IMR-90 (cell line): ENCODE measurements at regions not wholly inside any gene's neighbourhood (a gene's known extent, or its start where the extent isn't known, plus 50 kb on each side); places are given as distances from the start of the nearest gene placed in this dataset.

Experiments
- ATAC-seq: fragments of 200-7000 bp; cut with Tn5 transposase; 2 replicates; pipeline ENCODE4 v1.9.1; 2020; ENCODE audit warnings: low read depth, mild to moderate bottlenecking, moderate library complexity
- BruUV-seq: library from RNA; stranded (reverse); fragments of 400-500 nt; replicated peaks from 2 replicates; lab custom pipeline; 2021; lab: Mats Ljungman, UMichigan
- CTCF ChIA-PET: fragments of 300-600 bp; formaldehyde crosslinking; extraction: SDS; loops from one replicate; lab custom pipeline; 2021; ENCODE audit warnings: antibody characterized with exemption; lab: Yijun Ruan, JAX
- POLR2A ChIA-PET: fragments of 300-600 bp; sonication (Branson Sonifier 250); formaldehyde crosslinking; loops from one replicate; lab custom pipeline; 2022; ENCODE audit warnings: antibody characterized with exemption; ENCODE audit not compliant: unreplicated experiment; lab: Charles Lee
- DNase-seq: peaks from one replicate; pipeline ENCODE4 v3.0.0; 2013
- H2AFZ ChIP-seq: replicated peaks from 2 replicates; pipeline ENCODE3; 2013; ENCODE audit warnings: low read length, mild to moderate bottlenecking; ENCODE audit not compliant: poor library complexity
- H2AK5ac ChIP-seq: 2 replicates; pipeline ENCODE4 v1.6.1; 2013; ENCODE audit warnings: low read depth, low read length, inconsistent platforms
- H2AK9ac ChIP-seq: replicated peaks from 2 replicates; pipeline ENCODE3; 2013; ENCODE audit warnings: mild to moderate bottlenecking, low read depth, low read length, moderate library complexity; ENCODE audit not compliant: poor library complexity
- H2BK120ac ChIP-seq: 2 replicates; pipeline ENCODE4 v1.6.1; 2013; ENCODE audit warnings: low read depth, low read length, inconsistent platforms
- H2BK15ac ChIP-seq: 3 replicates; pipeline ENCODE4 v1.6.1; 2013; ENCODE audit warnings: low read depth, low read length, inconsistent platforms
- H2BK20ac ChIP-seq: 2 replicates; pipeline ENCODE4 v1.6.1; 2013; ENCODE audit warnings: low read depth, mild to moderate bottlenecking, inconsistent platforms, low read length, moderate library complexity
- H2BK5ac ChIP-seq: 2 replicates; pipeline ENCODE4 v1.6.1; 2013; ENCODE audit warnings: mild to moderate bottlenecking, low read depth, low read length, inconsistent platforms; ENCODE audit not compliant: poor library complexity, severe bottlenecking
- H3K14ac ChIP-seq: replicated peaks from 2 replicates; pipeline ENCODE4 v1.6.1; 2013; ENCODE audit warnings: low read depth, low read length, inconsistent platforms
- H3K18ac ChIP-seq: 2 replicates; pipeline ENCODE4 v1.6.1; 2013; ENCODE audit warnings: low read depth, low read length, control low read depth
- H3K23ac ChIP-seq: 2 replicates; pipeline ENCODE4 v1.6.1; 2013; ENCODE audit warnings: low read depth, low read length, inconsistent platforms
- H3K27ac ChIP-seq: 2 replicates; pipeline ENCODE4 v1.5.1; 2013; ENCODE audit warnings: mild to moderate bottlenecking, control low read depth, low read length; ENCODE audit not compliant: insufficient read depth
- H3K27me3 ChIP-seq: 2 replicates; pipeline ENCODE4 v1.6.1; 2013; ENCODE audit warnings: low read length; ENCODE audit not compliant: control insufficient read depth, insufficient read depth
- H3K36me3 ChIP-seq: 2 replicates; pipeline ENCODE4 v1.6.1; 2013; ENCODE audit warnings: low read length, mixed read lengths; ENCODE audit not compliant: control insufficient read depth, insufficient read depth
- H3K4ac ChIP-seq: 2 replicates; pipeline ENCODE4 v1.6.1; 2013; ENCODE audit warnings: low read depth, low read length, inconsistent platforms
- H3K4me1 ChIP-seq: 2 replicates; pipeline ENCODE4 v1.6.1; 2013; ENCODE audit warnings: low read length, mixed read lengths; ENCODE audit not compliant: control insufficient read depth, insufficient read depth
- H3K4me2 ChIP-seq: 2 replicates; pipeline ENCODE4 v1.6.1; 2013; ENCODE audit warnings: low read depth, mild to moderate bottlenecking, control low read depth, low read length, moderate library complexity
- H3K4me3 ChIP-seq: 2 replicates; pipeline ENCODE4 v1.5.1; 2013; ENCODE audit warnings: low read depth, mild to moderate bottlenecking, control low read depth, low read length, moderate library complexity; ENCODE audit not compliant: insufficient read depth
- H3K56ac ChIP-seq: 2 replicates; pipeline ENCODE4 v1.6.1; 2013; ENCODE audit warnings: low read length, inconsistent platforms; ENCODE audit not compliant: insufficient read depth; ENCODE audit errors: extremely low read depth
- H3K79me1 ChIP-seq, 2 experiments: 2 replicates each; pipeline ENCODE4 v1.6.1; 2013; ENCODE audit warnings: low read length in 2 of 2, inconsistent platforms in 1 of 2, low read depth in 1 of 2
- H3K9ac ChIP-seq: 2 replicates; pipeline ENCODE4 v1.6.1; 2013; ENCODE audit warnings: low read depth, low read length, control low read depth
- H3K9me1 ChIP-seq: 2 replicates; pipeline ENCODE4 v1.6.1; 2013; ENCODE audit warnings: low read length, inconsistent platforms; ENCODE audit not compliant: insufficient read depth
- H3K9me3 ChIP-seq: 2 replicates; pipeline ENCODE4 v1.6.1; 2013; ENCODE audit warnings: low read length; ENCODE audit not compliant: control insufficient read depth, insufficient read depth
- H4K20me1 ChIP-seq: 2 replicates; pipeline ENCODE4 v1.6.1; 2013; ENCODE audit warnings: low read length, inconsistent platforms; ENCODE audit not compliant: insufficient read depth
- H4K5ac ChIP-seq: 2 replicates; pipeline ENCODE4 v1.6.1; 2013; ENCODE audit warnings: mild to moderate bottlenecking, low read depth, low read length, control low read depth
- H4K8ac ChIP-seq, 2 experiments: 2 replicates each; pipeline ENCODE4 v1.6.1; 2013; ENCODE audit warnings: low read depth in 2 of 2, low read length in 2 of 2, control low read depth in 1 of 2, inconsistent platforms in 1 of 2
- H4K91ac ChIP-seq: 2 replicates; pipeline ENCODE4 v1.6.1; 2013; ENCODE audit warnings: low read depth, low read length, inconsistent platforms; ENCODE audit not compliant: insufficient read depth
- MAZ ChIP-seq: IDR thresholded peaks from 2 replicates; pipeline ENCODE4 v1.6.1; 2012; ENCODE audit warnings: low read depth, mild to moderate bottlenecking, low read length, improper control_type of control experiment, moderate library complexity, borderline replicate concordance
- MXI1 ChIP-seq: IDR thresholded peaks from 2 replicates; pipeline ENCODE4 v1.6.1; 2012; ENCODE audit warnings: low read depth, mild to moderate bottlenecking, low read length, moderate library complexity, borderline replicate concordance
- dilution Hi-C: fragments of 300-500 bp; cut with HindIII; formaldehyde crosslinking; loops from one replicate; pipeline ENCODE4 v1.14.3; 2018; ENCODE audit warnings: low sequenced_read_pairs; ENCODE audit not compliant: unreplicated experiment
- in situ Hi-C: fragments of 300-500 bp; cut with MboI; formaldehyde crosslinking; loops from 3 replicates; pipeline ENCODE4 v1.14.3; 2019; ENCODE audit warnings: low sequenced_read_pairs, inconsistent platforms, mixed read lengths
- intact Hi-C: fragments of 100-400 bp; cut with micrococcal nuclease; formaldehyde crosslinking; loops from 2 replicates; pipeline ENCODE4 v1.10.0; 2022

GRCh38 chr3:21898316-21898715 is 147.3 kb upstream of the ZNF385D start:
- Histone ChIP-seq H4K20me1 (no peaks in the 10 kb centered on the region), H2BK20ac (no peak overlapping the region), H3K56ac (no peak overlapping the region), H4K91ac (no peak overlapping the region), H3K79me1 (no peaks in the 10 kb centered on the region), H3K9ac (no peak overlapping the region), H3K9me1 (no peaks in the 10 kb centered on the region), H2AFZ (no peak overlapping the region), H2BK5ac (no peak overlapping the region), H3K4me2 (no peak overlapping the region), H3K23ac (no peak overlapping the region), H2AK9ac (no peak overlapping the region), H4K8ac (no peak overlapping the region), H2AK5ac (no peak overlapping the region), H3K36me3 (no peaks in the 10 kb centered on the region), H2BK120ac (no peak overlapping the region), H3K27ac (no peak overlapping the region), H3K9me3 (no peaks in the 10 kb centered on the region), H3K4me1 (no peaks in the 10 kb centered on the region), H3K14ac (no peak overlapping the region), H3K4ac (no peak overlapping the region), H2BK15ac (no peak overlapping the region), H3K27me3 (no peaks in the 10 kb centered on the region), H4K5ac (no peak overlapping the region), H3K18ac (no peak overlapping the region), H3K4me3 (no peak overlapping the region)
- BruUV-seq = no TSS peak
- intact Hi-C loops = loop anchor here (5.0 to 10.0 kb wide), 2 partner anchors 219 to 1674 kb away; no protein-coding TSS in a partner anchor
- DNase-seq = no peak
- no peak for ATAC-seq
- CTCF ChIA-PET = no interaction called here
- in situ Hi-C loops = loop anchor here (25.0 kb wide), 2 partner anchors 1386 to 1561 kb away; no protein-coding TSS in a partner anchor
- dilution Hi-C loops = no loop called here
- TF ChIP-seq MAZ = no peak
- TF ChIP-seq MXI1 = no peak
- POLR2A ChIA-PET = no interaction called here
